GM23248 (cell line): ENCODE measurements at regions not wholly inside any gene's neighbourhood (a gene's known extent, or its start where the extent isn't known, plus 50 kb on each side); places are given as distances from the start of the nearest gene placed in this dataset.
"Not testable (repeated sequence)": the region's sequence is repeated elsewhere in the genome, so short reads cannot be mapped to it uniquely, and the experiment has no call there.

Experiments
- DNase-seq: peaks from one replicate; pipeline ENCODE4 v3.0.0-alpha.2; 2015
- H2AFZ ChIP-seq: fragments of 200-600 bp; sonication (generic); 2 replicates; pipeline ENCODE4 v1.6.1; 2016; ENCODE audit warnings: antibody characterized with exemption
- H3F3A ChIP-seq: fragments of 200-600 bp; sonication (generic); 2 replicates; pipeline ENCODE4 v1.6.1; 2016; ENCODE audit warnings: mild to moderate bottlenecking, antibody characterized with exemption, mixed run types; ENCODE audit not compliant: insufficient read depth
- H3K27ac ChIP-seq: fragments of 200-600 bp; sonication (generic); 2 replicates; pipeline ENCODE4 v1.5.1; 2016; ENCODE audit warnings: mild to moderate bottlenecking
- H3K27me3 ChIP-seq: fragments of 200-600 bp; sonication (generic); replicated peaks from 2 replicates; pipeline ENCODE4 v1.6.1; 2016; ENCODE audit warnings: mild to moderate bottlenecking; ENCODE audit not compliant: insufficient read depth
- H3K36me3 ChIP-seq: fragments of 200-600 bp; sonication (generic); 2 replicates; pipeline ENCODE4 v1.6.1; 2016; ENCODE audit warnings: low read depth, mild to moderate bottlenecking
- H3K4me1 ChIP-seq: fragments of 200-600 bp; sonication (generic); 2 replicates; pipeline ENCODE4 v1.6.1; 2016; ENCODE audit warnings: mild to moderate bottlenecking; ENCODE audit not compliant: insufficient read depth
- H3K4me2 ChIP-seq: fragments of 200-600 bp; sonication (generic); one replicate; pipeline ENCODE4 v1.6.1; 2016; ENCODE audit warnings: mild to moderate bottlenecking; ENCODE audit not compliant: unreplicated experiment
- H3K4me3 ChIP-seq: fragments of 200-600 bp; sonication (generic); 2 replicates; pipeline ENCODE4 v1.5.1; 2016; ENCODE audit warnings: mild to moderate bottlenecking
- H3K79me2 ChIP-seq: fragments of 200-600 bp; sonication (generic); 2 replicates; pipeline ENCODE4 v1.6.1; 2016; ENCODE audit warnings: mild to moderate bottlenecking; ENCODE audit not compliant: insufficient read depth
- H3K9ac ChIP-seq: fragments of 200-600 bp; sonication (generic); 2 replicates; pipeline ENCODE4 v1.6.1; 2016; ENCODE audit warnings: mild to moderate bottlenecking
- H3K9me2 ChIP-seq: fragments of 200-600 bp; sonication (generic); 2 replicates; pipeline ENCODE4 v1.6.1; 2016; ENCODE audit warnings: mixed run types, mild to moderate bottlenecking, moderate library complexity; ENCODE audit not compliant: insufficient read depth
- H3K9me3 ChIP-seq: fragments of 200-600 bp; sonication (generic); one replicate; pipeline ENCODE4 v1.6.1; 2017; ENCODE audit warnings: low read depth
- H4K20me1 ChIP-seq: fragments of 200-600 bp; sonication (generic); 2 replicates; pipeline ENCODE4 v1.6.0; 2016; ENCODE audit not compliant: insufficient read depth
- EZH2 ChIP-seq: fragments of 200-600 bp; sonication (generic); IDR thresholded peaks from 2 replicates; pipeline ENCODE4 v1.6.1; 2018; ENCODE audit warnings: antibody characterized with exemption, mild to moderate bottlenecking; ENCODE audit not compliant: insufficient read depth, poor library complexity, severe bottlenecking
- EZH2phosphoT487 ChIP-seq: fragments of 200-600 bp; sonication (generic); IDR thresholded peaks from 2 replicates; pipeline ENCODE4 v1.6.1; 2018; ENCODE audit warnings: antibody characterized with exemption, moderate library complexity, mild to moderate bottlenecking, low read depth; ENCODE audit not compliant: insufficient read depth
- WGBS, 2 experiments: methylation state at CpG; one replicate each; pipeline ENCODE4 v1.1.6; 2015 to 2017; ENCODE audit warnings: low lambda C conversion rate in 2 of 2, low coverage in 1 of 2; ENCODE audit errors: missing lambda C conversion rate in 2 of 2; 5-methylcytosine and 5-hydroxymethylcytosine counted together
- in situ Hi-C: fragments of 300-500 bp; cut with MboI; formaldehyde crosslinking; loops from 2 replicates; pipeline ENCODE4 v1.15.0; 2020

DNA sequence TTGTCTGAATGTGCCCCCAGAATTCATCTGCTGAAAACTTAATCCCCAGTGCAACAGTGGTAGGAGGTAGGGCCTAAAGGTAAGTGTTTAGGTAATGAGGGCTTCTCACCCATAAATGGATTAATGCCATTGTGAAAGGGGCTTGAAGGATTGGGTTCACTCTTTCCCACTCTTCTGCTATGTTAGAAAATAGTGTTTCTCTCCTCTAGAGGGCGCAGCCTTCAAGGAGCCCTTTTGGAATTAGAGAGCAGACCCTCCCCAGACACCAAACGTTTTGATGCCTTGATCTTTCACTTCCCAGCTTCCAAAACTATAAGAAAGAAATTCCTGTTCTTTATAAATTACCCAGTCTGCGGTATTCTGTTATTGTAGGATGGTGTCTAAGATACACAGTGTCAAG, 706.4 kb downstream of the SMARCA1 start:
- in situ Hi-C loops, result no loop called here
- no peak for TF ChIP-seq EZH2
- TF ChIP-seq EZH2phosphoT487, result no peak
- H3K9me2 ChIP-seq, result no peaks in the 10 kb centered on the region
- H2AFZ ChIP-seq, result no peak overlapping the region
- no peaks in the 10 kb centered on the region for H3K36me3 ChIP-seq
- DNase-seq, result no peak
- no peaks in the 10 kb centered on the region for H3K79me2 ChIP-seq
- no peak overlapping the region for H3K9ac ChIP-seq
- H3K4me3 ChIP-seq, result no peak overlapping the region
- H3F3A ChIP-seq, result no peaks in the 10 kb centered on the region
- 7 to 8% methylated on average over 3 of the region's 3 CpGs for WGBS, 2 experiments
- no peak overlapping the region for H3K27ac ChIP-seq
- no peak overlapping the region for H3K4me2 ChIP-seq
- H4K20me1 ChIP-seq, result no peaks in the 10 kb centered on the region
- H3K4me1 ChIP-seq, result no peaks in the 10 kb centered on the region
- no peaks in the 10 kb centered on the region for H3K27me3 ChIP-seq
- no peaks in the 10 kb centered on the region for H3K9me3 ChIP-seq

DNA sequence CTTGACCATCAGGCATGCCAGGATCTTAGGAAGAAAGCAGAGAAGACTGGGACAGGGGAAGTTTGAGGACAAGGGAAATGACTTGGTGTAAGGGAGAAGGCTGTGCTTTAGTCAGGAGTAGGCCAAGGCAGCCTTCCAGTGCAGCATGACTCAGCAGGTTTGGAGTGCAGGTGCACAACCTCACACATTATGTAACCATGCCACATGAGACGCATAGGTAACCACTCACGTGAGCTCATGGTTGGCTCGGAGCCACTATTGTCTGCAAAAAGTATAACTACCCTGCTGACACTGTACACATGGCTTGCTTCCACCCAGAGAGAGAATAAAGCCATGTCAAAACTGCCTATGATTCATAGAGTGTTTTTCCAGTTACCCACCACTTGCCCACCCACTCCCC, 715.9 kb downstream of the SMARCA1 start:
- WGBS, 2 experiments, result 20 to 45% methylated on average over 3 of the region's 3 CpGs
- Histone ChIP-seq H2AFZ (no peak overlapping the region), H3K9ac (no peak overlapping the region), H3F3A (no peaks in the 10 kb centered on the region), H3K27me3 (no peaks in the 10 kb centered on the region), H3K27ac (no peak overlapping the region), H3K9me2 (no peaks in the 10 kb centered on the region), H3K4me2 (no peak overlapping the region), H3K4me3 (no peak overlapping the region), H3K9me3 (no peaks in the 10 kb centered on the region), H3K36me3 (no peaks in the 10 kb centered on the region), H3K79me2 (no peaks in the 10 kb centered on the region), H3K4me1 (no peaks in the 10 kb centered on the region), H4K20me1 (no peaks in the 10 kb centered on the region)
- DNase-seq, result no peak
- in situ Hi-C loops, result no loop called here
- TF ChIP-seq EZH2 (no peak), EZH2phosphoT487 (no peak)

DNA sequence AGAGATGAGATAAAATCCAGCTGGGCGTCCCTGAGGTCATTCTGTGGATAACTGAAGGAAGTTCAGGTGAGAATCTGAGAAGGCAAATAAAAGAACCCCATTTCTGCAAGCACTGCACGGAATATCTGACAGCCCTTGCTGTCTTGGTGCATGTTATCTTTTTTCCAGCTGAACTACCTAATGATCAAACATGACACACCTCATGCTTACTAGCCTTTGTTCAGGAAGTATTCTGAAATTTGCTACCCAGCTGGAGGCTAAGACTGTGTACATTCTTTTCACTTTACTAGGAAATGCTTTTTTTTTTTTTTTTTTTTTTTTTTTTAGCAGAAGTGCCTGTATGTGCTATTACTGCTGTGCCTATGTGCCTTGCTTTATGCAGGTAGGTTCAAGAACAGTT, 718.1 kb downstream of the SMARCA1 start:
- Histone ChIP-seq H4K20me1 (no peaks in the 10 kb centered on the region), H3K4me1 (no peaks in the 10 kb centered on the region), H3K9ac (no peak overlapping the region), H3K9me2 (no peaks in the 10 kb centered on the region), H3F3A (no peaks in the 10 kb centered on the region), H3K9me3 (no peaks in the 10 kb centered on the region), H3K4me3 (no peak overlapping the region), H3K27ac (no peak overlapping the region), H2AFZ (no peak overlapping the region), H3K79me2 (no peaks in the 10 kb centered on the region), H3K4me2 (no peak overlapping the region), H3K36me3 (no peaks in the 10 kb centered on the region), H3K27me3 (no peaks in the 10 kb centered on the region)
- no peak for DNase-seq
- TF ChIP-seq EZH2phosphoT487 (no peak), EZH2 (no peak)
- 10 to 14% methylated on average over 2 of the region's 2 CpGs for WGBS, 2 experiments
- in situ Hi-C loops, result no loop called here

DNA sequence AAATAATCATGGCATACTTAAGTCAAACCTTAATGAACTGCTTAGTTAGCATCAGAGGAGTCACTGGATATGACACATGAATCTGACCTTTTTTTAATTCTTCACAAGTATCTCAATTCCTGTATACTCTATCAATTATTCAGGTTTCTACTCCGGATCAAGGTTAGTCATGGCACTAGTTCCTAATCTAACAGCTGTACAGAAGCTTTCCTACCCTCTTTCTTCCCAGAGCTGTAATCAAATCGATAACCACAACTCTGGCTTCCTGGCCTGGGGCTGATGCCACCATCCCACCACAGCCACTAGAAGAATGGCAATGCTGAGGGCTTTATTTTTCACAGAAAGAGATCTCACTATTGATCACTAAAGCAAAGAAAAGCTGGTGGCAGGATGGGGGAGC, 718.5 kb downstream of the SMARCA1 start:
- in situ Hi-C loops, result no loop called here
- Histone ChIP-seq H3K4me3 (no peak overlapping the region), H3K4me2 (no peak overlapping the region), H4K20me1 (no peaks in the 10 kb centered on the region), H3K4me1 (no peaks in the 10 kb centered on the region), H3F3A (no peaks in the 10 kb centered on the region), H3K9me3 (no peaks in the 10 kb centered on the region), H3K27me3 (no peaks in the 10 kb centered on the region), H3K27ac (no peak overlapping the region), H2AFZ (no peak overlapping the region), H3K9ac (no peak overlapping the region), H3K36me3 (no peaks in the 10 kb centered on the region), H3K9me2 (no peaks in the 10 kb centered on the region), H3K79me2 (no peaks in the 10 kb centered on the region)
- WGBS, 2 experiments, result 10 to 25% methylated on average over 2 of the region's 2 CpGs
- DNase-seq, result no peak
- TF ChIP-seq EZH2, result no peak
- TF ChIP-seq EZH2phosphoT487, result no peak

DNA sequence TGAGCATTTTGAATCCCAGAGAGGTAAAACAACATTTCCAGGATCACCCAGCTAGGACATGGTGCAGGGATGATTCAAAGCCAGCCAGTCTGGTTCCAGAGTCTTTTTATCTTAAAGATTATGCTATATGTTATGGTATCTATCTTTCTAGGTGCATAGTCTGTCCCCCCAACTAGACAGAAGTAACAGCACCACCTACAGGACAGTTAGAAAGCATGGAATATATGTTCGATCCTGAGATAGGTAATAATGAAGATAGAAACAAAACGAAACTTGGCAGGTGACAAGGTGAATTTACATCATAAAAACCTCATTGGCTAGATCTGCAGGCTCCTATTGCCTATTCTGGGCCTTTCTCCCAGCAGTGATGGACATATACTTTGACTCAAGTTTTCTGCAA, 723.2 kb downstream of the SMARCA1 start:
- no peak overlapping the region for H3K9ac ChIP-seq
- H3K27me3 ChIP-seq, result no peaks in the 10 kb centered on the region
- no peaks in the 10 kb centered on the region for H3K36me3 ChIP-seq
- H3K9me2 ChIP-seq, result no peaks in the 10 kb centered on the region
- H3F3A ChIP-seq, result no peaks in the 10 kb centered on the region
- H3K9me3 ChIP-seq, result no peaks in the 10 kb centered on the region
- in situ Hi-C loops, result no loop called here
- H3K79me2 ChIP-seq, result no peaks in the 10 kb centered on the region
- no peaks in the 10 kb centered on the region for H4K20me1 ChIP-seq
- TF ChIP-seq EZH2 (no peak), EZH2phosphoT487 (no peak)
- no peak overlapping the region for H2AFZ ChIP-seq
- H3K4me3 ChIP-seq, result no peak overlapping the region
- H3K27ac ChIP-seq, result no peak overlapping the region
- H3K4me1 ChIP-seq, result no peaks in the 10 kb centered on the region
- no peak for DNase-seq
- 22 to 33% methylated on average over 2 of the region's 2 CpGs for WGBS, 2 experiments
- no peak overlapping the region for H3K4me2 ChIP-seq

DNA sequence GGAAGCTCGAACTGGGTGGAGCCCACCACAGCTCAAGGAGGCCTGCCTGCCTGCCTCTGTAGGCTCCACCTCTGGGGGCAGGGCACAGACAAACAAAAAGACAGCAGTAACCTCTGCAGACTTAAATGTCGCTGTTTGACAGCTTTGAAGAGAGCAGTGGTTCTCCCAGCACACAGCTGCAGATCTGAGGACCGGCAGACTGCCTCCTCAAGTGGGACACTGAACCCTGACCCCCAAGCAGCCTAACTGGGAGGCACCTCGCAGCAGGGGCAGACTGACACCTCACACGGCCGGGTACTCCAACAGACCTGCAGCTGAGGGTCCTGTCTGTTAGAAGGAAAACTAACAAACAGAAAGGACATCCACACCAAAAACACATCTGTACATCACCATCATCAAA, 730.9 kb upstream of the ACTRT1 start:
- 24 to 30% methylated on average over 4 of the region's 6 CpGs for WGBS, 2 experiments
- H3K36me3 ChIP-seq, H3K79me2 ChIP-seq, H3K9me3 ChIP-seq, H3F3A ChIP-seq, H3K27ac ChIP-seq, H3K27me3 ChIP-seq, H3K4me1 ChIP-seq, in situ Hi-C loops, H3K9me2 ChIP-seq, H3K4me2 ChIP-seq, DNase-seq, H3K9ac ChIP-seq, H3K4me3 ChIP-seq, H4K20me1 ChIP-seq, H2AFZ ChIP-seq: not testable (repeated sequence)
